Mesenchymal stem cell (in vitro differentiated cells and primary cell): ENCODE measurements at regions not wholly inside any gene's neighbourhood (a gene's known extent, or its start where the extent isn't known, plus 50 kb on each side); places are given as distances from the start of the nearest gene placed in this dataset.

Experiments used
- DNase-seq: peaks from one replicate; pipeline ENCODE4 v3.0.0-alpha.2; 2013
- H2AFZ ChIP-seq: one replicate; pipeline ENCODE4 v1.6.1; 2013; ENCODE audit warnings: low read depth, mild to moderate bottlenecking, control low read depth, inconsistent platforms, low read length, moderate library complexity
- H2AK5ac ChIP-seq: 2 replicates; pipeline ENCODE4 v1.6.1; 2013; ENCODE audit warnings: low read length, moderate library complexity, mild to moderate bottlenecking, inconsistent platforms; ENCODE audit not compliant: severe bottlenecking
- H2BK120ac ChIP-seq: one replicate; pipeline ENCODE4 v1.6.1; 2013; ENCODE audit warnings: low read depth, mild to moderate bottlenecking, inconsistent platforms, low read length, moderate library complexity
- H2BK12ac ChIP-seq, 2 experiments: one replicate each; pipeline ENCODE4 v1.6.1; 2013; ENCODE audit warnings: inconsistent platforms in 2 of 2, low read length in 2 of 2, mild to moderate bottlenecking in 2 of 2, moderate library complexity in 2 of 2, control low read depth in 1 of 2
- H2BK15ac ChIP-seq: one replicate; pipeline ENCODE4 v1.6.1; 2013; ENCODE audit warnings: mild to moderate bottlenecking, low read depth, inconsistent platforms; ENCODE audit not compliant: poor library complexity, severe bottlenecking
- H2BK5ac ChIP-seq: 2 replicates; pipeline ENCODE4 v1.6.1; 2013; ENCODE audit warnings: low read depth, mild to moderate bottlenecking, low read length, control low read depth, inconsistent platforms; ENCODE audit not compliant: poor library complexity, severe bottlenecking
- H3K14ac ChIP-seq, 2 experiments: one replicate each; pipeline ENCODE4 v1.6.1; 2013; ENCODE audit warnings: inconsistent platforms in 2 of 2, low read length in 2 of 2, control low read depth in 1 of 2, mild to moderate bottlenecking in 1 of 2, moderate library complexity in 1 of 2
- H3K18ac ChIP-seq, 2 experiments: one replicate each; pipeline ENCODE4 v1.6.1; 2013; ENCODE audit warnings: inconsistent platforms in 2 of 2, low read length in 2 of 2, control low read depth in 1 of 2, low read depth in 1 of 2, mild to moderate bottlenecking in 1 of 2
- H3K23ac ChIP-seq, 2 experiments: one replicate each; pipeline ENCODE4 v1.6.1; 2013; ENCODE audit warnings: inconsistent platforms in 2 of 2, low read length in 2 of 2, mild to moderate bottlenecking in 2 of 2, moderate library complexity in 2 of 2, control low read depth in 1 of 2
- H3K27ac ChIP-seq: 2 replicates; pipeline ENCODE4 v1.5.1; 2013; ENCODE audit warnings: mild to moderate bottlenecking, moderate library complexity, low read length, control low read depth, inconsistent platforms; ENCODE audit not compliant: poor library complexity, severe bottlenecking
- H3K27me3 ChIP-seq, 2 experiments: 2 replicates each; pipeline versions ENCODE4 v1.6.1 to v1.7.0; 2013; ENCODE audit warnings: low read length in 2 of 2, mild to moderate bottlenecking in 2 of 2, moderate library complexity in 2 of 2, control low read depth in 1 of 2, inconsistent platforms in 1 of 2; ENCODE audit not compliant: control insufficient read depth in 1 of 2, insufficient read depth in 1 of 2
- H3K36me3 ChIP-seq, 2 experiments: 2 replicates each; pipeline versions ENCODE4 v1.6.1 to v1.7.0; 2013; ENCODE audit warnings: low read length in 2 of 2, control low read depth in 1 of 2, inconsistent platforms in 1 of 2, low read depth in 1 of 2, mild to moderate bottlenecking in 1 of 2; ENCODE audit not compliant: insufficient read depth in 2 of 2, control insufficient read depth in 1 of 2
- H3K4ac ChIP-seq, 2 experiments: one replicate each; pipeline ENCODE4 v1.6.1; 2013; ENCODE audit warnings: inconsistent platforms in 2 of 2, low read length in 2 of 2, mild to moderate bottlenecking in 2 of 2, moderate library complexity in 2 of 2, control low read depth in 1 of 2, low read depth in 1 of 2
- H3K4me1 ChIP-seq: 2 replicates; pipeline ENCODE4 v1.6.1; 2013; ENCODE audit warnings: low read depth, low read length, control low read depth; ENCODE audit not compliant: control insufficient read depth, insufficient read depth
- H3K4me2 ChIP-seq: 2 replicates; pipeline ENCODE4 v1.6.1; 2013; ENCODE audit warnings: low read length, mild to moderate bottlenecking, inconsistent platforms; ENCODE audit not compliant: poor library complexity, severe bottlenecking
- H3K4me3 ChIP-seq, 2 experiments: 2 replicates each; pipeline versions ENCODE4 v1.5.1 to v1.7.0; 2013; ENCODE audit warnings: low read length in 2 of 2, mild to moderate bottlenecking in 2 of 2, control low read depth in 1 of 2, low read depth in 1 of 2; ENCODE audit not compliant: insufficient read depth in 1 of 2
- H3K79me1 ChIP-seq: replicated peaks from 2 replicates; pipeline ENCODE4 v1.6.1; 2013; ENCODE audit warnings: mild to moderate bottlenecking, control low read depth, low read length, inconsistent platforms; ENCODE audit not compliant: poor library complexity, severe bottlenecking
- H3K9ac ChIP-seq: 2 replicates; pipeline ENCODE4 v1.7.0; 2013; ENCODE audit warnings: mild to moderate bottlenecking, low read length, moderate library complexity
- H3K9me3 ChIP-seq: 2 replicates; pipeline ENCODE4 v1.7.0; 2013; ENCODE audit warnings: mild to moderate bottlenecking, low read length; ENCODE audit not compliant: control insufficient read depth
- H4K8ac ChIP-seq: one replicate; pipeline ENCODE4 v1.6.1; 2013; ENCODE audit warnings: inconsistent platforms, mild to moderate bottlenecking, low read length, moderate library complexity
- H4K91ac ChIP-seq: one replicate; pipeline ENCODE4 v1.6.1; 2013; ENCODE audit warnings: mild to moderate bottlenecking, low read length, inconsistent platforms
- WGBS: methylation state at CpG from one replicate; pipeline ENCODE4 v1.1.7; 2013; ENCODE audit warnings: mixed read lengths; 5-methylcytosine and 5-hydroxymethylcytosine counted together

DNA sequence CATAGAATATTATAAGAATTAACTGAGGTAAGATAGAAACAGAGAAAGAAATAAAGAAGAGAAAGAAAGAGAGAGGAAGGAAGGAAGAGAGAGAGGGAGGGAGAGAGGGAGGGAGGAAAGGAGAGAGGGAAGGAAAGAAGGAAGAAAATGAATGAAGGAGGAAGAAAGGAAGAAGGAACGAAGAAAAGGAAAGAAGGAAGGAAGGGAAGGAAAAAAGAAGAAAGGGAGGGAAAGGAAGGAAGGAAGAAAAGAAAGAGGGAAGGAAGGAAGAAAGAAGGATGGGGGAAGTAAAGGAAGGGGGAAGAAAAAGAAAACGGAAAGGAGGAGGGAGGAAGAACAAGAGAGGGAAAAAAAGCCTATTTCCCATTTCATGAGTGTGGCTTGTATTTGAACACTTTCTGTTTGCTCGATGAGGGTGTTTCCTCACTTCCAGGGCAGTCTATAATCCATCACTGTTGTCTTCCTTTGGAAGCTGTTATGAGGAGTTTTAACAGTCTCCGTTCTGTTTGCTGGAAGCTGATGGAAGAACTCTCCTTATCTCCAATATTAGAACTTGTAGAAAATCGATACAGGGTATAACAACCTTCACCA lies 402.4 kb downstream of the TMEM114 start:
- H3K4me1 ChIP-seq, result no peaks in the 10 kb centered on the region
- no peak overlapping the region for H3K27ac ChIP-seq

DNA sequence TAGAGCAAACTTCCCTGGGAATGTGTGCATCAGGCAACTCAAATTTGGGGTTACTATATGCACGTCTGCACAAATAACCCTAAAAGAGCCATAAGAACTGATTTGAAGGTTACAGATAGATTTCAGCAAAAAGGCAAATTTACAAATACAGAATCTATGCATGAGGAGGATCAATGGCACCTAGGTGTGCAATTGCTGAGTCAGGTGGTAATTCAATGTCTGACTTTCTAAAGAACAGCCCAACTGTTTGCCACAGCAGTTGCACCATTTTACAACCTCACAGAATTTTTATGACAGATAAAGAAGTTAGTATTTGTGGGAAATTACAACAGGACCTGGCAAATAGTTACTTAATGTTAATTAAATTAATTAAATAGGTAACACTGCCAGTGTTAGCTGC lies 405.5 kb downstream of the TMEM114 start:
- H2BK15ac ChIP-seq, result no peak overlapping the region

More for the DNA sequence above, 402.4 kb downstream of the TMEM114 start:
- Histone ChIP-seq H2AK5ac (no peak overlapping the region), H2AFZ (no peak overlapping the region), H3K4me3 (no peak overlapping the region), H3K79me1 (no peaks in the 10 kb centered on the region), H3K4me2 (no peak overlapping the region), H3K9ac (no peak overlapping the region), H3K36me3 (no peaks in the 10 kb centered on the region), H3K14ac (no peak overlapping the region), H3K18ac (no peak overlapping the region), H3K9me3 (peaks cover 6% of the 10 kb centered on the region), H3K4ac (no peak overlapping the region), H4K8ac (no peak overlapping the region), H2BK12ac (no peak overlapping the region), H3K23ac (no peak overlapping the region), H4K91ac (no peak overlapping the region), H2BK5ac (no peak overlapping the region), H3K27me3 (no peaks in the 10 kb centered on the region), H2BK15ac (no peak overlapping the region), H2BK120ac (no peak overlapping the region)
- 56% methylated on average over 5 of the region's 5 CpGs for WGBS
- no peak for DNase-seq

DNA sequence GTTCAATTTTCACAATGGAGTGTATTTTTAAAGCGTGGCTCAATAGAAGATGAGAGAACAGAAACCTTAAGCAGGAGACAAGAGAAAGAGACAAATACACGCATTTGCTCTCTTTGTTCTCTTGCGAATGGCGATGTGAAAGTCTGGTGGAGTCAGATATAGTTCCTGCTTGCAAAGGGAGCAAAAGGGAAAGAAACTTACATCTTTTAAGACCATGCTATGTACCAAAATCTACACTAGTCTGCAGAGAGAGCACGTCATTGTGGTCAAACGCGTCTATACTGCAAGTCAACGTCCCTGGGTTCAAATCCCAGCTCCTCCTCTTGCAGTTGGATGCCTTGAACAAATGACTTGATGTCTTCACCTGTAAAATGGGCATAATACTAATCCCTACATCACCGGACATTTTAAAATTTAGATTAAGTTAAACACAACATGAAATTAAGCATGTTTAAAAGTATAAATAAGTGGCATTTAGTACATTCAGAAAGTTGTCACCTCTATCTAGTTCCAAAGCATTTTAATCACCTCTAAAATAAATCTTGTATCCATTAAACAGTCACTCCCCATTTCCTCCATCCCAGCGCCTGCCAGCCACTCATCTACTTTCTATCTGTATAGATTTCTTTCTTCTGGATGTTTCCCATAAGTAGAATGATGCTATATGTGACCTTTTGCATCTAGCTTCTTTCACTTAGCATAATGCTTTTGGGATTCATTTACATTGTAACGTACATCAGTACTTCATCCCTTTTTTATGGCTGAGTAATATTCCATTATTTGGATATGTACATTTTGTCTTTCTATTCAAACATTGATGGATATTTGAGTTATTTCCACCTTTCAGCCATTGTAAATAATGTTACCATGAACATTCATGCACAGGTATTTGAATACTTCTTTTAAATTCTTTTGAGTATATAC lies 406.9 kb downstream of the TMEM114 start:
- no peak overlapping the region for H2AFZ ChIP-seq
- H2AK5ac ChIP-seq, result no peak overlapping the region
- no peak overlapping the region for H3K14ac ChIP-seq
- no peaks in the 10 kb centered on the region for H3K79me1 ChIP-seq
- DNase-seq, result no peak
- H3K4ac ChIP-seq, result no peak overlapping the region
- no peak overlapping the region for H2BK15ac ChIP-seq
- no peaks in the 10 kb centered on the region for H3K4me1 ChIP-seq
- H3K27me3 ChIP-seq, result no peaks in the 10 kb centered on the region
- no peaks in the 10 kb centered on the region for H3K9me3 ChIP-seq
- no peak overlapping the region for H3K18ac ChIP-seq
- H3K4me3 ChIP-seq, result no peak overlapping the region
- no peak overlapping the region for H4K8ac ChIP-seq
- H3K4me2 ChIP-seq, result no peak overlapping the region
- no peak overlapping the region for H3K27ac ChIP-seq
- H2BK12ac ChIP-seq, result no peak overlapping the region
- no peak overlapping the region for H3K9ac ChIP-seq
- no peak overlapping the region for H2BK120ac ChIP-seq
- H2BK5ac ChIP-seq, result no peak overlapping the region
- no peak overlapping the region for H4K91ac ChIP-seq
- H3K23ac ChIP-seq, result no peak overlapping the region
- no peaks in the 10 kb centered on the region for H3K36me3 ChIP-seq
- 78% methylated on average over 8 of the region's 11 CpGs for WGBS

More for the DNA sequence above, 405.5 kb downstream of the TMEM114 start:
- Histone ChIP-seq H2BK120ac (no peak overlapping the region), H3K27ac (no peak overlapping the region), H3K36me3 (no peaks in the 10 kb centered on the region), H3K27me3 (no peaks in the 10 kb centered on the region), H3K9me3 (peaks cover 6% of the 10 kb centered on the region), H3K9ac (no peak overlapping the region), H4K8ac (no peak overlapping the region), H2BK12ac (no peak overlapping the region), H2BK5ac (no peak overlapping the region), H3K14ac (no peak overlapping the region), H3K79me1 (no peaks in the 10 kb centered on the region), H3K18ac (no peak overlapping the region), H3K4me2 (no peak overlapping the region), H3K4me3 (no peak overlapping the region), H3K23ac (no peak overlapping the region), H3K4me1 (no peaks in the 10 kb centered on the region), H3K4ac (no peak overlapping the region), H2AK5ac (no peak overlapping the region), H4K91ac (no peak overlapping the region), H2AFZ (no peak overlapping the region)
- DNase-seq, result no peak
- WGBS, result no CpG with 5 or more reads among the region's 1 CpG

DNA sequence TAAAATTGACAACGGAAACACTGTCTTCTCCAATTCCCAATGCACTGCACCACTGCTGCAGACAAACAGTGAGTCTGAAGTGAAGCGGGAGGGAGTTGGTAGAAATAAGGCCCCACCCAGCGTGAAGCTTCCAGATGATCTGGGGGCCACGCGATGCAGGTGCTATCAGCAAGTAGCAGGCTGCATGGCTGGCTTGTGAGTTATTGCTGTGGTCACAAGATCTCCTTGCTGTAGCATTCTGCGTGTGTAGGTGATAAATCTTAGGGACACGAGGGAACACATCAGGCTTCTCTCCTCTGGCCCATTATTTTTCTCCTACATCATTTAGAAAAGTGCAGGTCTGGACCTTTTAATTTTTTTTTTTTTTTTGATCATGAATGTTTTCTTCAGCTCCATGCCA lies 407.6 kb downstream of the TMEM114 start:
- Histone ChIP-seq H3K4me1 (no peaks in the 10 kb centered on the region), H2BK5ac (no peak overlapping the region), H3K27ac (no peak overlapping the region), H3K14ac (no peak overlapping the region), H3K79me1 (no peaks in the 10 kb centered on the region), H3K23ac (no peak overlapping the region), H3K9ac (no peak overlapping the region), H3K4me3 (no peak overlapping the region), H2AK5ac (no peak overlapping the region), H2BK120ac (no peak overlapping the region), H4K91ac (no peak overlapping the region), H2BK12ac (no peak overlapping the region), H4K8ac (no peak overlapping the region), H3K18ac (no peak overlapping the region), H2BK15ac (no peak overlapping the region), H3K9me3 (no peaks in the 10 kb centered on the region), H2AFZ (no peak overlapping the region), H3K27me3 (no peaks in the 10 kb centered on the region), H3K4me2 (no peak overlapping the region), H3K4ac (no peak overlapping the region), H3K36me3 (no peaks in the 10 kb centered on the region)
- WGBS, result 71% methylated on average over 4 of the region's 7 CpGs
- DNase-seq, result no peak
